GM18858 (cell line): ENCODE measurements at regions not wholly inside any gene's neighbourhood (a gene's known extent, or its start where the extent isn't known, plus 50 kb on each side); places are given as distances from the start of the nearest gene placed in this dataset.

Experiments
- ATAC-seq: cut with Tn5 transposase; IDR thresholded peaks from one replicate; pipeline ENCODE4 v1.9.1; 2021; ENCODE audit not compliant: unreplicated experiment

- no peak for ATAC-seq
Observed at GRCh38 chr9:73446306-73446705, 294.6 kb downstream of the ANXA1 start.

- ATAC-seq: no peak
Observed at GRCh38 chr9:73451003-73451402, 299.3 kb downstream of the ANXA1 start.

GRCh38 chr9:73459817-73460216 is 308.2 kb downstream of the ANXA1 start:
- ATAC-seq: no peak

GRCh38 chr9:73468716-73469115 is 317.1 kb downstream of the ANXA1 start:
- ATAC-seq: no peak

GRCh38 chr9:73470766-73471165 is 319.1 kb downstream of the ANXA1 start:
- no peak for ATAC-seq

GRCh38 chr9:73474002-73474600 is 322.4 kb downstream of the ANXA1 start:
- no peak for ATAC-seq

- ATAC-seq: no peak
Observed at GRCh38 chr9:73474625-73475024, 323.0 kb downstream of the ANXA1 start.

GRCh38 chr9:73494894-73495293 is 343.2 kb downstream of the ANXA1 start:
- no peak for ATAC-seq

GRCh38 chr9:73497796-73498195 is 346.1 kb downstream of the ANXA1 start:
- no peak for ATAC-seq

GRCh38 chr9:73515216-73515615 is 363.6 kb downstream of the ANXA1 start:
- ATAC-seq: no peak

GRCh38 chr9:73523391-73523790 is 371.7 kb downstream of the ANXA1 start:
- ATAC-seq: no peak

GRCh38 chr9:73525350-73525749 is 373.7 kb downstream of the ANXA1 start:
- ATAC-seq: no peak

- no peak for ATAC-seq
Observed at GRCh38 chr9:73527521-73527920, 375.9 kb downstream of the ANXA1 start.

- no peak for ATAC-seq
Observed at GRCh38 chr9:73528926-73529325, 377.3 kb downstream of the ANXA1 start.

GRCh38 chr9:73529666-73530065 is 378.0 kb downstream of the ANXA1 start:
- no peak for ATAC-seq

- no peak for ATAC-seq
Observed at GRCh38 chr9:73531051-73531532, 379.4 kb downstream of the ANXA1 start.

- peak; percentile 88 for ATAC-seq
Observed at GRCh38 chr9:73531658-73532057, 380.0 kb downstream of the ANXA1 start.

- no peak for ATAC-seq
Observed at GRCh38 chr9:73532985-73533384, 381.3 kb downstream of the ANXA1 start.

- no peak for ATAC-seq
Observed at GRCh38 chr9:73536403-73536802, 384.7 kb downstream of the ANXA1 start.

- ATAC-seq: no peak
Observed at GRCh38 chr9:73537561-73537960, 385.9 kb downstream of the ANXA1 start.

- no peak for ATAC-seq
Observed at GRCh38 chr9:73539881-73540390, 388.3 kb downstream of the ANXA1 start.

GRCh38 chr9:73541923-73542322 is 390.3 kb downstream of the ANXA1 start:
- no peak for ATAC-seq

- no peak for ATAC-seq
Observed at GRCh38 chr9:73543727-73544126, 392.1 kb downstream of the ANXA1 start.
